Activated naive CD4-positive, alpha-beta T cell treated with anti-CD3 and anti-CD28 coated beads, Interleukin-2, amount 50 U/mL, for 72 hours (primary cell): ENCODE measurements at regions not wholly inside any gene's neighbourhood (a gene's known extent, or its start where the extent isn't known, plus 50 kb on each side); places are given as distances from the start of the nearest gene placed in this dataset.

Source experiments
- ATAC-seq, 2 donors: fragments of 150-1000 bp; cut with Tn5 transposase; 2 replicates each; pipeline ENCODE4 v1.10.0; 2021; ENCODE audit warnings: mild to moderate bottlenecking in 2 of 2, moderate library complexity in 2 of 2
- DNase-seq, 2 donors: peaks; one replicate each; pipeline ENCODE4 v3.0.0; 2021 to 2022; ENCODE audit warnings: low spot score in 2 of 2
- H3K27ac Mint-ChIP-seq, 2 donors: one replicate each; pipeline ENCODE4 v1.8.0; 2022; ENCODE audit warnings: mild to moderate bottlenecking in 2 of 2, mixed read lengths in 2 of 2
- H3K36me3 Mint-ChIP-seq, 2 donors: one replicate each; pipeline ENCODE4 v1.8.0; 2022; ENCODE audit warnings: mixed read lengths in 2 of 2
- H3K9me3 Mint-ChIP-seq, 2 donors: one replicate each; pipeline ENCODE4 v1.8.0; 2022; ENCODE audit warnings: mixed read lengths in 2 of 2

DNA sequence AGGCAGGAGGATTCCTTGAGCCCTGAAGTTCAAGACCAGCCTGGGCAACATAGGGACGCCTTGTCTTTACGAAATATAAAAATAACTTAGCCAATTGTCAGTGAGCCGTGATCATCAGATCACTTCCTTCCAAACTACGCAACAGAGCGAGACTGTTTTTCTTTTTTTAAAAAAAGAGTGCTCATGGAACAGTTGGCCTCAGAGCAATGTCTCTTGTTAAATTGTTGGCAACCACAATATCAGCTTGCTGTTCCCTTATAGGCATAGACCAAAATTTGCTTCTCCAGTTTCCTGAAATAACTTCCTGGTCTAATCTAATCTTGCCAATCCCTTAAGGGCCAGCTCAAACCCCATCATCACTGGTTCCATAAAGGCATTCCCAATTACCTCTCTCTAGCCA lies 93.3 kb upstream of the SLC4A7 start:
- Mint-ChIP-seq H3K36me3 (no peaks in the 10 kb centered on the region), H3K9me3 (no peaks in the 10 kb centered on the region), H3K27ac (no peak overlapping the region)
- no peak for DNase-seq
- ATAC-seq, result no peak

DNA sequence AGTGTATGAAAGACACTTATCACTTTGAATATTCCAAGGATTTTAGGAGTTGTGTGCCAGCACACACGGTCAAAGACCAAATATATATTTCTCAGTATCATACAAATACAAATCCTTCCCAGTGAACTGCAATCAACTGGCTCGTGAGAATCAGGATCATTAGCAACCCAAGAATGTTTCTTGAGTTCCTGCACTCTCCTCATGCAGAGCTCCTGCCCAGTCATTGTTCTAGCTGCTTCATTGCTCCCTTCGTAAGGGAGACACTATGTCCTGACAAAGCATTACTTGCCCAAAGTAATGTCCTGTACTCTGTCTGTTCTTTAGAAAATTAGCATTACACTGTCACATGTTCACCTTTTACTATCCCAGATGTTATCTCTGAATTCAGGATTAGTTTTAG lies 92.0 kb upstream of the SLC4A7 start:
- ATAC-seq, result no peak
- H3K27ac Mint-ChIP-seq, result no peak overlapping the region
- no peaks in the 10 kb centered on the region for H3K36me3 Mint-ChIP-seq
- H3K9me3 Mint-ChIP-seq, result no peaks in the 10 kb centered on the region
- no peak for DNase-seq

DNA sequence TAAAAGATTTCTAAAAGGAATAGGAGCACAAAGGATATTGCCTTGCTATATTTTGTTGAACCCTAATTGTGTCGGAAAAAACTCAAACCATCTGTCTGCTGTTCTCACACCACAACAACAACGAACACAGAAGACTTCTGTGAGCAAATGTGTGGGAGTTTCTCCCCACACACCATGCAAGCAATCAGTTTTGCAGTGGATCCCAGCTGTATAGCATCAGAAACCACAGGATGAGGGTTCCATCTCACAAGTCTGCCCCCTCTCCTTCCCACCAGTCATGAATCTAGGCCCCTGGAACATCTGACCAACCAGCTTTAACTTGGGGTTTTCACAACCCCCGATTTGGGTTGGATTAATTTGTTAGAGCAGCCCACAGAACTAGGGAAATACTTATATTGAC lies 91.3 kb upstream of the SLC4A7 start:
- H3K27ac Mint-ChIP-seq, result no peak overlapping the region
- H3K9me3 Mint-ChIP-seq, result no peaks in the 10 kb centered on the region
- H3K36me3 Mint-ChIP-seq, result no peaks in the 10 kb centered on the region
- DNase-seq (no peak), ATAC-seq (no peak)

DNA sequence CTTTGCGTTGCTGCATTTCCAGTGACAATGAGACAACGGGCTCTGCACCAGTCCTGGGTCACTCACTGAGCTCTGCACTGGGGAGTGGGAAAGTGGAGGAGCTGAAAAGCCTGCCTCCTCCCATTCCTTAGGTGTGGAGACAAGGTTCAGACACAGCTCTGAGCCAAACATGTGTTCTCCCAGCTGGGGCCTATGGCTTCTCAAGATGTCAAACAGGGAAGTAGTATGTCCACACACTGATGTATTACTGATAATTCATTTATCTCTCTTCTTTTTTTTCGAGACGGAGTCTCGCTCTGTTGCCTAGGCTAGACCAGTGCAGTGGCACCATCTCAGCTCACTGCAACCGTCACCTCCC lies 90.2 kb upstream of the SLC4A7 start:
- Mint-ChIP-seq H3K9me3 (no peaks in the 10 kb centered on the region), H3K36me3 (no peaks in the 10 kb centered on the region), H3K27ac (no peak overlapping the region)
- DNase-seq (no peak), ATAC-seq (no peak)

DNA sequence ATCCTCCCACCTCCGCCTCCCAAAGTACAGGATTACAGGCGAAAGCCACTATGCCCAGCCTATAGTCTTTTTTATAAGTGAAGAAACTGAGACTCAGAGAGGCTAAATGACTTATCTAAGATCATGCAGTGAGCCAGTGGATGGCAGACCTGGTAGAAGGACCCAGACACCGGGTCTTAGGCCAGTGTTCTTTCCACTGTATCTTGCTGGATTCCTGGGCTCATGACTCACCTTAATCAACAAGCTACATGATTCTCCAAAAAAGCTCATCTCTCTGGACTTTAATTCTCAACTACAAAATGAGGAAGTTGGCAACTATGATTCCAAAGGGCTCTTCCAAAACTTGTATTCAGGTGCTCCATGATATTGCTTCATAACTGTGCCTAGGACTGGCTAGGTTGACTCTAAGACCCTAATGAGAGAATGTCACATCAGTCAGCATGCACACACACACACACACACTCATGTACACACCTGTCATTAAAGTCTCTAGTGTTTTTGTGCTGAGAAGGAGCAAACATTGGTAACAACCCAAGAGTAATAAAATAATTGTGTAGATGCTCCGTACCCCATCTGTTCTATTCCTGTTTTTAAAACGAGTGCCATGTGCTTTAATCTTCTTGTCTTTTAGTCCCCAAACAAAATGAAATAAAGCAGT lies 89.7 kb upstream of the SLC4A7 start:
- ATAC-seq, result no peak
- no peak overlapping the region for H3K27ac Mint-ChIP-seq
- H3K9me3 Mint-ChIP-seq, result no peaks in the 10 kb centered on the region
- no peak for DNase-seq
- no peaks in the 10 kb centered on the region for H3K36me3 Mint-ChIP-seq

DNA sequence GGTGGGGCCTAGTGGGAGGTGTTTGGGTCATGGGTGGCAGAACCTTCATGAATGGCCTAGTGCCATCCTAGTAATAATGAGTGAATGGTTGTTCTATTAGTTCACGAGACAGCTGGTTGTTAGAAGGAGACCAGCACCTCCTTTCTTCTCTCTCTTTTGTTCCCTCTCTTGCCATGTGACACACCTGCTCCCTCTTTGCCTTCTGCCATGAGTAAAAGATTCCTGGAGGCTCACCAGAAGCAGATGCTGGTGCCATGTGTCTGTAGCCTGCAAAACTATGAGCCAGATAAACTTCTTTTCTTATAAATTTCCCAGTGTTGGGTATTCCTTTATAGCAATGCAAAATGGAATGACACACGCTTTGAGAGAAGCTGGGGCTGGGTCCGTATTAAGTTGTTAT lies 89.0 kb upstream of the SLC4A7 start:
- Mint-ChIP-seq H3K9me3 (no peaks in the 10 kb centered on the region), H3K36me3 (no peaks in the 10 kb centered on the region), H3K27ac (no peak overlapping the region)
- DNase-seq (no peak), ATAC-seq (no peak)

DNA sequence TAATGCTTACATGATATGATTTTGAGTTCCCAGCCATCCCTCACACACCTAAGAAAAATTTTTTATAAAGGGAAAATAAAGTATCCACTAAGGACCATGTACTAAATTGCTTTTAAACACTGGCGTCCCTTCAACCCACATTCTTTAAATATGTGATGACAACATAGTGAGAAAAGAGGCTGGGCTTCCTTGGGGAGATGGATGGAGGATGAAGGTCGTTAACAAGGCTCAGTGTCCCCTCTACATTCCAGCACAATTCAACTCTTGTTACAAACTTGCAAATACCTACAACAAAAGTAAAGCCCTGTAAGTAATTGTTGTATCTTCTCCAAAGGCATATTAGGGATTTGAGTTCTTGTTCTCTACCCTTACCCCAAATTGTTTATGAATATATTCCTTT lies 87.2 kb upstream of the SLC4A7 start:
- no peaks in the 10 kb centered on the region for H3K9me3 Mint-ChIP-seq
- H3K27ac Mint-ChIP-seq, result no peak overlapping the region
- DNase-seq, result no peak
- H3K36me3 Mint-ChIP-seq, result no peaks in the 10 kb centered on the region
- ATAC-seq, result no peak

DNA sequence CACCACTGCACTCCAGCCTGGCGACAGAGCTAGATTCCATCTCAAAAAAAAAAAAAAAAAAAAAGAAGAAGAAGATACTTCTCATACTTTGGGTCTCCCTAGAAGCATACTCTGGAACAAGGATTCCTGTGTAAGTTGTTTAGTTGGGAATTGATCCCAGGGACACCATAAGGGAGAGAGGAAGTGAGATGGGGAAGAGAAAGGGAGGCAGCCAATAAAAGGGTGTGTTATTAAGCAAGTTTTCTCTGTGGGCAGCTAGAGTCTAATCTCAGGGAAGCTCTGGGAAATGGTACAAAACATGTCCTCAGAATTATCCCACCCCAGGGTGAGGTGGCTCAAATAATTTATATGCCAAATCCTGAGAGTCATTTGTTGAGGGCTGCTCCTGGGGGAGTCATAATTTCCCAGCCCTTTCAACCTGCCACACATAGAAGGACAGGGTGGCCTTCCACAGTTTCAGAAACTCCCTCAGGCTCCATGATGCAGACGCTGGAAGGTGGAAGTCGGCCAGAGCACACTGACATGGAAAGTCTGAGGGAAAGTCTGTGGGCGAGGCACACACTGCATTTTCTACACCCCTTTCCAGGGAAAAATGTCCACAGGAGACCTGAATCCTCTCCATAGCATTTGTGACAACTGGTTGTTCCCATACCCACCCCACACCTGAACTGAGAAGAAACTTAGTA lies 86.4 kb upstream of the SLC4A7 start:
- H3K27ac Mint-ChIP-seq, result no peak overlapping the region
- DNase-seq, result no peak

DNA sequence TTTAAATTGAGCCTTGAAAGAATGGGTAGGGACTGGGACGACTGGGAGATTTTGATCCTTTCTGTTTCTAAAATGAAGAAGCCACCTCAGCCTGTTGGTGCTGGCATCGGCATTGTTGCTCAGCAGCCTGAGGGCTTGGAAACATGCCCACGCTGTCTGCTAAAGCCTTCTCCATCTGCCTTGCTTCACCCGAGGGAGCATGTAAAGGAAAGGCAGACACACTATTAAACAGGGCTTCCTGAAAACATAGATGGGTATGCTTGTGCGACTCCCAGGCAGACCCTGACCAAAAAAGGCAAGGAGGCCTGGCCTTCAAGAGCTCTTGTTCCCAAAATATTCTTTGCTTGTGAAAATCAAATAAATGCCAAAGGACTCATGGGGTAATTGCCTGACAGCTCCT lies 84.2 kb upstream of the SLC4A7 start:
- Mint-ChIP-seq H3K36me3 (no peaks in the 10 kb centered on the region), H3K27ac (no peak overlapping the region), H3K9me3 (peaks cover 0 to 5% of the 10 kb centered on the region in 2 donors)
- no peak for DNase-seq
- ATAC-seq, result no peak

More for the DNA sequence above, 86.4 kb upstream of the SLC4A7 start:
- peaks cover 0 to 2% of the 10 kb centered on the region in 2 donors for H3K9me3 Mint-ChIP-seq
- H3K36me3 Mint-ChIP-seq, result no peaks in the 10 kb centered on the region
- no peak for ATAC-seq

DNA sequence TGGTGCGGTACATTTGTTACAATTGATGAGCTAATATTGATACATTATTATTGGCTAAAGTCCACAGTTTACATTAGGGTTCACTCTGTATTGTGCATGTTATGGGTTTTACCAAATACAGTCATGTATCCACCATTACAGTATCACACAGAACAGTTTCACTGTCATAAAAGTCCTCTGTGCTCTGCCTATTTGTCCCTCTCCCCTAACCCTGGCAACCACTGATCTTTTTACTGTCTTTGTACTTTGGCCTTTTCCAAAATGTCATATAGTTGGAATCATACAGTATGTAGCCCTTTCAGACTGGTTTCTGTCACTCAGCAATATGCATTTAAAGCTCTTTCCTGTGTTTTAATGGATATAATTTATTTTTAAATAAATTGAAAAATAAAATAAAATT lies 83.1 kb upstream of the SLC4A7 start:
- Mint-ChIP-seq H3K36me3 (no peaks in the 10 kb centered on the region), H3K27ac (no peak overlapping the region), H3K9me3 (peaks cover 0 to 5% of the 10 kb centered on the region in 2 donors)
- DNase-seq (no peak), ATAC-seq (no peak)

DNA sequence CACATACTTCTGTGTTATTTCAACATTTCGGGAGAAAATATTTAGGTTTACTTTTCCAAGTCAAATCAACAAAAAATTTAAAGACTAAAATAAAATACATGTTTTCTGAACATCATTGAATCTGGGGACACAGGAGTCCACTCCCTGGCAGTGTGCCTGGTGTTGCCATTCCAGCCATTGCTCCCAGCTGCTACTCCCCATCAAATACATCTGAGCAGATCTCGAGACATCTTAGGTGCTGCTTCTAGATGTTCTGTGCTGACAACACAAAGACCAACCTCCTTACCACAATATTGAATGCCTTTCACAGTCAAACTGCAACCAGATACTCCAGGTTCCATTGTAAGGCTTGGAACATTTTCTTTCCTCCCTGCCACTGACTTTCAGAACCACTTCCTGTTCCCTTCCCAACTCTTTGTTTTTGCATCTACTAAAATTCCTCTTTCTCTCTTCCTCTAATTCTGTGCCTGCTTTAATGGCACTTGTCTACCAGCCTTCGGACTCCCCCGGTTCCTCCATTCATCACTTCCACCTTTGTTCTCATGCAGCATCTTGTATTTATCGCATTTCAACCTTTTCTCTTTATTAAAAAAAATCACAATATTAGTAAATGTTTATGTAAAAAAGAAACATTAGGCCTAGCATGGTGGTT lies 81.1 kb upstream of the SLC4A7 start:
- no peaks in the 10 kb centered on the region for H3K36me3 Mint-ChIP-seq
- no peak overlapping the region for H3K27ac Mint-ChIP-seq
- no peak for DNase-seq
- peaks cover 0 to 5% of the 10 kb centered on the region in 2 donors for H3K9me3 Mint-ChIP-seq
- no peak for ATAC-seq

DNA sequence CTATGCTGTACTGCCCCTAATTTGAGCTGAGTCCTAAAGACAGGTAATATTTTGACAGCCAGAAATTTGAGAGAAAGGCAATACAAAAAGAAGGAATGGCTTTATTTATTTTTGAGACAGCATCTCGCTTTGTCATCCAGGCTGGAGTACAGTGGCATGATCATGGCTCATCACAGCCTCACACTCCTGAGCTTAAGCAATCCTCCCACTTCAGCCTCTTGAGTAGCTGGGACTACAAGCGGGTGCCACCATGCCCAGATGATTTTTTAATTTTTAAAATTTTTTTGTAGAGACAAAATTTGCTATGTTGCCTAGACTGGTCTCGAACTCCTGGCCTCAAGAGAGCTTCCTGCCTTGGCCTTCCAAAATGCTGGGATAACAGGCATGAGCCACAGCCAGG lies 77.4 kb upstream of the SLC4A7 start:
- no peak for DNase-seq
- peaks cover 0 to 5% of the 10 kb centered on the region in 2 donors for H3K9me3 Mint-ChIP-seq
- H3K27ac Mint-ChIP-seq, result no peak overlapping the region
- no peaks in the 10 kb centered on the region for H3K36me3 Mint-ChIP-seq
- no peak for ATAC-seq

DNA sequence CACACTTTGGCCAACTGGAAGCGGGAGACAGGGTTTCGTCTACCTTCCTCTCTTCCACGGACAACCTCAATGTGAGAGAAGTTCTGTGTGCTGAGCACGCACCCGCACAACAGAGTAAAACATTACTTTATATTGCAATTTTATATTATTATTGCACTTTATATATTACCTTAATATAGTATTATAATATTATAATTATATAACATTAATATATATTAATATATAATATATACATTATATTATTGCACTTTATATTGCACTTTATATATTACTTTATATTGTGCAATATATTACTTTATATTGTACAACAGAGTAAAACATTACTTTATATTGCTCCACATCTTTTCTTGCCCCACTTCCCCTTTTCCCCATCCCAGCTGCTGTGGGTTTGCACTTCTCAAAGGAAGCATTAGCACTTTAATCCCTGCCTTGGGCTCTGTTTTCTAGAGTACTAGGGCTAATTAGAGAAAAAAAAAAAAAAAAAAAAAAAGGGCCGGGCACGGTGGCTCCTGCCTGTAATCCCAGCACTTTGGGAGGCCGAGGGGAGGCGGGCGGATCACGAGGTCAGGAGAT lies 76.4 kb upstream of the SLC4A7 start:
- Mint-ChIP-seq H3K9me3 (peaks cover 0 to 3% of the 10 kb centered on the region in 2 donors), H3K27ac (no peak overlapping the region), H3K36me3 (no peaks in the 10 kb centered on the region)
- ATAC-seq, result no peak
- no peak for DNase-seq

DNA sequence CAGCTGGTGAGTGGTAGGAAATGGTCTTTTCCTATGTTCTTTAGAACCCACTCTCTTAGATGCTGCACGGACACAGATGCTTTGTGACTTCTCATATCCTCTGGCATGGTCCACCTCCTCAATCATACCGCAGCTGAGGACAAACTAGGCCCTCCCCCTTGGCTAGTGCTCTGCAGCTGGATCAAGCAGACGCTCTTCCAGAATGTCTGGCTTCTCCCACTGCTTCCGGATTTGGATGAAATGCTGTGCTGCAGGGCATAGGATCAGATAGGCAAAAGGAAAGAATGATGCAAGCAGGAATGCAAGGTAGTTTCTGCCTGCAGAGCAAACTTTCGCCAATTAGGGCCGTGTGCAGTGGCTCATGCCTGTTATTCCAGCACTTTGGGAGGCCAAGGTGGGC lies 75.7 kb upstream of the SLC4A7 start:
- ATAC-seq (no peak), DNase-seq (no peak)
- Mint-ChIP-seq H3K27ac (no peak overlapping the region), H3K9me3 (no peaks in the 10 kb centered on the region), H3K36me3 (no peaks in the 10 kb centered on the region)

DNA sequence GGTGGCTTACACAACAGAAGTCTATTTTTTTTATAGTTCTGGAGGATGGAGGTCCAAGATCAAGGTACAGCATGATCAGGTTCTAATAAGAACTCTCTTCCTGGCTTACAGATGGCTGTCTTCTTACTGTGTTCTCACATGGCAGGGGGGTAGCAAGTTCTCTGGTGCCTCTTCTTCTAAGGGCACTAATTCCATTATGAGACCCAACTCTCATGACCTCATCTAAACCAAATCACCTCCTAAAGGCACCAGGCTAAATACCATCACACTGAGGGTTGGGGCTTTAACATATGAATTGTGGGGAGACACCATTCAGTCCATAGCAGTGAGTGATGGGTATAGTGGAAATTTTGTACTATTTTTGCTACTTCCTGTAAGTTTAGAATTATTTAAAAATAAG lies 75.2 kb upstream of the SLC4A7 start:
- Mint-ChIP-seq H3K36me3 (no peaks in the 10 kb centered on the region), H3K27ac (no peak overlapping the region), H3K9me3 (no peaks in the 10 kb centered on the region)
- DNase-seq, result no peak
- no peak for ATAC-seq

DNA sequence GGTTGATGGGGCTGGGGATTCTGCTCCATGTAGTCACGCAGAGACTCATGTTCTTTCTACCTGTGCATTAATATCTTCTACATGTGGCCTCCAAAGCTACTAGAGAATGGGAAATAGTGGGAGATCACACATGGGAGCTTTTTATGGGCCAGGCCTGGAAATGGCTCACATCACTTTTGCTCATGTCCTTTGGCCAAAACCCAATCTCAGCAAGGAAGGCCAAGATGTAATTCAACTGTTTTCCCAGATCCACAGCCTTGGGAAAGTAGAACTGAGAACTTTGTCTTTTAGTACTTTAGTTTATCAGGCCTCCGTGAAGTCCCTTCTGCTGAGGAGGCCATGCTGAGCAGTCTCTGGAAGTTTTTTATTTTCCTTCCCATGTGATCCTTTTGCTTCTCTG lies 73.2 kb upstream of the SLC4A7 start:
- no peak overlapping the region for H3K27ac Mint-ChIP-seq

DNA sequence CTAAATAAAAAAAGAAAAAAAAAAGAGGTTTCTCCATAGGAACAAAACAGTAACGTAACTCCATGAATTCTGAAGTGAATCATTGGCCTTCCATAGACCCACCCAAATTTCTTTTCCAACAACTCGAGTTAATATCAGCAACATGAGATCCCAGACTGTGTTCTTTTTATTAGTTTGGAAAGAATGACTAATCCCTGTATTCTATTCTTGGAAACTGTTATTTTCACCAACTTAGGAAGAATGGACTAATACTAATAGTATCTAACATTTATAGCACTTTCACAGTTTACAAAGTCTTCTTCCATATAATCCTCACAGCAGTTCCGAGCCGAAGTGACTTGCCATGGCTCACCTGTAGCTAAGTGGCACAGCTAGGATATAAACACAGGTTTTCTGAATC lies 72.7 kb upstream of the SLC4A7 start:
- DNase-seq, result no peak
- Mint-ChIP-seq H3K36me3 (no peaks in the 10 kb centered on the region), H3K9me3 (peaks cover 8 to 13% of the 10 kb centered on the region in 2 donors), H3K27ac (no peak overlapping the region)
- no peak for ATAC-seq

More for the DNA sequence above, 73.2 kb upstream of the SLC4A7 start:
- ATAC-seq, result no peak
- no peak for DNase-seq
- H3K36me3 Mint-ChIP-seq, result no peaks in the 10 kb centered on the region
- H3K9me3 Mint-ChIP-seq, result peaks cover 3 to 8% of the 10 kb centered on the region in 2 donors

DNA sequence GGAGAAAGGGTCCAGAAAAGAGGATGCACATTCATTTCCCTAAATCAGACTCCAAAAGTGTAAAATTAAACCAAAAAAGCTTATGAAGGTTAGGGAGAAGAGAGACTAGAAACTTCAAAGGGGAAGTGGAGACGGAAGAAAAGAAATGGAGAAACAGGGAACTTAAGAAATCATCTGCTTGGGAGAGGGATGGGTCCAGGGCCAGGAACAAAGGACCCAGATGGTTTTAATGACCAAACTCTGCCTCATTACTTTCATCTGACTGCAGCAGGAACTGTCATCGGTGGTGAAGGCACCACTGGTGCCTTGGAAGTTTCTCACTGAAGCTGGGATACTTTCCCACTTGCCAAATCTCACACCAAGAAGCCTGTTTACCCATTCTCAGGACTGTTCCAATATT lies 70.5 kb upstream of the SLC4A7 start:
- peaks cover 8 to 14% of the 10 kb centered on the region in 2 donors for H3K9me3 Mint-ChIP-seq
- no peak for ATAC-seq
- no peak for DNase-seq
- H3K36me3 Mint-ChIP-seq, result no peaks in the 10 kb centered on the region
- H3K27ac Mint-ChIP-seq, result no peak overlapping the region
